ENCODE measurements at regions not wholly inside any gene's neighbourhood (a gene's known extent, or its start where the extent isn't known, plus 50 kb on each side); places are given as distances from the start of the nearest gene placed in this dataset.
A peak's percentile ranks its signal among the peaks of the same experiment; 100 is the strongest.
"Not testable (repeated sequence)": the region's sequence is repeated elsewhere in the genome, so short reads cannot be mapped to it uniquely, and the experiment has no call there.

DNA sequence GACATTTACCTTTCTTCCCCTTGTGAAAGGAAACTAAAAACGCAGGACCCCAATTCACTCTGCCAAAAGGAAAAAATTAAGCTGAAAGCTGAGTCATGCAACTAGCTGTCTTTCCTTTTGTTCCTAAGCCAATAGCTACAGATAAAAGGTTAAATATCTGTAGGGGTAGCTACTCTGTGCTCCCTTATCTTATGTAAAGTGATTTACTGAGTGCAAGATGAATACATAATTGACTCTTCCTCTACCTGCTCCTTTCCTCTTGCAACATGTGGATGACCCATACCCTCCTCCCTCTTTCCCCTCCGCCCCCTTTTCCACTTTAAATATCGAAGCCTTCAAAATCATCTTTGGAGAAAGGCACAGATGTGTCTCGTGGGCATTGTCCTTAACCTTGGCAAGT lies 68.0 kb upstream of the ZNF157 start:
- DNase-seq = no peak

DNA sequence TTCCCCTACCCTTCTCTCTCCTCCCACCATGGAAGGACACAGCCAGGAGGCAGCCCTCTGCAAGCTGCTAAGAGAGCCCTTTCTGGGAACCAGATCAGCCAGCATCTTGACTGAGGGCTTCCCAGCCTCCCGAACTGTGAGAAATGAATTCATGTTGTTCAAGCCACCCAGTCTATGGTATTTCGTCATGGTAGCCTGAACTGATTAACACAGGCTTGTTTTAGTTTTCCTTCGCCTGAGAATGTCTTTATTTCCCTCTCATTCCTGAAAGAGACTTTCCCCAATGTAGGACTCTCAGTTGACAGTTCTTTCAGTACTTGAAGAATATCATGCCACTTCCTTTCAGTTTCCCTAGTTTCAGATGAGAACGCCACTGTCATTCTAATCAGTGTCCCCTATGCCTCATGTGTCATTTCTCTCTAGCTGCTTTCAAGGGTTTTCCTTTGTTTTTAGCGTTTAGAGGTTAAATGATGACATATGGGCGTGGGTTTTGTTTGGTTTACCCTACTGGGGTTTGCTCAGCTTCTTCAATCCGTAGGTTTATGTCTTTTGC lies 63.8 kb upstream of the ZNF157 start:
- not testable (repeated sequence) for DNase-seq

DNA sequence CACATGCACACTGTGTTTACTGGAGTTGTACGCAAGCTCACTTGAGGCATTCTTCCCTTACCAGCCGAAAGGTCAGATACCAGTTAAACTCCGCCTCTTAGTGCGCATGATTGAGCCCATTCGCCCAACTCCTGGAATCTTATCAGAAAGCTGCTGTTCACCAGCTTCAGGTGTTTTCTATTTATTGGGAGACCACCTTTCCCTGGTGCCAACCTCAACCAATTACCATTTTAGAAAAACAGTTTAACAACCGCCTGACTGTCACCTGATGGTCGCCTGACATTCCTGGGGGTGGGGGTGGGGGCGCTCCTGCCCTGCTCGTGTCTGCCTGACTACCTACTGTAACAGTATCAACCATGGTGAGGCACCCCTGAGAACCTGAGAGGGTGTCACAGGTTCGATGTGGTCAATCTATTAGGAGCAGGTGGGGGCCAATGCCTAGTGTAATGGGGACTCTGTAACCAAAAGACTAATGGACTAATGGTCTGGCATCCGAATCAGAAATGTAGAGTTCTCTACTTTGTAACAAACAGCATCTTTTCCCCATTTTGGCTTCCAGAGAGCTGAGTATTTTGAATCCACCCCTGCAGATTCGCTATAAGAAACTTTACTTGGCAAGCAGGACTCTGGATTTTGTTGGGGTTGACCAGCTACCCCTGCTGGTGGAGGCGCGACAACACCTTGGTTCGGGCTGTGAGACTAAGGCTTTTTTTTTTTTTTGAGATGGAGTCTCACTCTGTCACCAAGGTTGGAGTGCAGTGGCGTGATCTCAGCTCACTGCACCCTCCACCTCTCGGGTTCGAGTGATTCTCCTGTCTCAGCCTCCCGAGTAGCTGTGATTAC lies 58.2 kb upstream of the ZNF157 start:
- peak; percentile 62 for DNase-seq

DNA sequence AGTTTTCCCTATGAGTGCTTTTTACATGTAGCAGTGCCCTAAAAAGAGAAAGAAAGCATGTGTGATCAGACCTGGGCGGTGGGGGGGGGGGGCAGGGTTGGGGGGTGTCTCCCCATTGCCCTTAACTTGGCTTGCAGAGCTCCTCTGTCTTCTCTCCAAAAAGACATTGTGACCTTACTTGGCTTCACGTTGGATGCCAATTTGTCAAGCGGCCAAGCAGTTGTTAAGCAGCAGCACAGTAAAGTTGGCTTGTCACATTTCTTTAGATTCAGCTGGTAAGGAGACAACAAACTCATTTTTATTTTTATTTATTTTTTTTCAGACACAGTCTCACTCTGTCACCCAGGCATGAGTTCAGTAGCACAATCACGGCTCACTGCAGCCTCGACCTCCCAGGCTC lies 57.3 kb upstream of the ZNF157 start:
- no peak for DNase-seq

DNA sequence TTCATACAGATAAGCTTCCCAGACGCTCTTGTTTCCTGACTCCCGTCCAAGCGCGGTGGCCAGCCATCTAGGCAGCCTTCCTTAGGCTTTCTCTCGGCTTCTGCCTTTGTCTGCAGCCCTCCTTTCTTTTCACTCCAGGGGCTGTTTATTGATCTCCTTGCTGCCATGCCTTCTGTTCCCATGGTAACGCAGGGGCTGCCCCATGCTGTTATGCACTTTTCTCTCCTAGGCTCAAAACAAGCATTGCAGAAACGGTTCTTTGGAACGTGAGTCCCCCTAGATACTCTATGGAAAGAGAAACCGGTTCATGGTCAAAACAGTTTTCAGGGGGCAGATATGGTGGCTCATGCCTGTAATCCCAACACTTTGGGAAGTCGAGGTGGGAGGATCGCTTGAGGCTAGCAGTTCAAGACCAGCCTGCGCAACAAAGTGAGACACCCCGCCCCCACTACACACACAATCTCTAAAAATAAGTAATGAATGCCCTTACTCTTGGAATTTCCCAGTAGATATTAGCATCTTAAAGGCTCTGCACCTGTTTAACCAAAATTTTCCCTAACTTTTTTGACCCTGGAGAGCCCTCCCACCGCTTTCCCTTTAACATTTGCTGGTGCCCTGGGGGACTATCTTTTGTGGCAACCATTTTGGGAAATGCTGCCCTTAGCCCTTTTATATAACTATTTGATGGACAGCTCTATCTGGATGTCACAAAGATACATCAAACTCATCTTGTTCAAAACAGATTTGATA lies 53.9 kb upstream of the ZNF157 start:
- DNase-seq = peak; percentile 1
